GM19372 (cell line): ENCODE measurements at regions not wholly inside any gene's neighbourhood (a gene's known extent, or its start where the extent isn't known, plus 50 kb on each side); places are given as distances from the start of the nearest gene placed in this dataset.

Experiments
- ATAC-seq: cut with Tn5 transposase; IDR thresholded peaks from one replicate; pipeline ENCODE4 v1.9.1; 2021; ENCODE audit warnings: mild to moderate bottlenecking, low read depth, moderate library complexity; ENCODE audit not compliant: unreplicated experiment

DNA sequence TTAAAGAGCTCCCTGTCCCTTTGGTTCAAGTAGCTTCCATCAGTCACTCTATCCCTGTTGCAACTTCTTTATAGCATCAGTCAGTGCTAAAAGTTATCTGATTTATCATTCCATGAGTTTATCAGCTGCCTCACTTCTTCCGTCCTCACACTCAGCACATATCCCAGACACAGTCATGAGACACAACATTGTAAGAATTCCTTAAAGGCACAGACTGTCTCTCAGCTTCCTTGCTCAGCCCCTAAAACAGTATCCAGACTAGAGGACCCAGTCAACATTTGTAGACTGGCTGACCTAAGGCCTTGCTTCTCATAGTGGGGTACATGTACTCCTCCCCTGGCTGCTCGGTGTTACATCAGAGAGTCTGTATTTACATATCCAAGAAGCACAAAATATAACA lies 164.9 kb upstream of the ADGRL2 start:
- no peak for ATAC-seq

DNA sequence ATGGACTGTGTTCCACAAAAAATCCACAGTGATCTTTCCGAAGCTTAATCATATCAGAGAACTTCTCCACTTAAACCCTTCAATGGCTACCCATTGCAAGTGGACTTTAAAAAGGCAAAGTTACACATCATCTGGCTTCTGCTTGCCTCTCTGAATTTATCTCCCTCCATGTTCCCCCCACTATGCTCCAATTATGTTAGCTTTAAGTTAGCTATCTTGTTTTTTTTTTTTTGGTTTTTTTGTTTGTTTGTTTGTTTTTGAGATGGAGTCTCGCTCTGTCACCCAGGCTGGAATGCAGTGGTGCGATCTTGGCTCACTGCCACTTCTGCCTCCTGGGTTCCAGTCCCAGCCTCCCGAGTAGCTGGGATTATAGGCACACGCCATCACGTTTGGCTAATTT lies 166.4 kb upstream of the ADGRL2 start:
- ATAC-seq: no peak

- no peak for ATAC-seq
Observed at GRCh38 chr1:81619156-81619555, 181.6 kb upstream of the ADGRL2 start.

DNA sequence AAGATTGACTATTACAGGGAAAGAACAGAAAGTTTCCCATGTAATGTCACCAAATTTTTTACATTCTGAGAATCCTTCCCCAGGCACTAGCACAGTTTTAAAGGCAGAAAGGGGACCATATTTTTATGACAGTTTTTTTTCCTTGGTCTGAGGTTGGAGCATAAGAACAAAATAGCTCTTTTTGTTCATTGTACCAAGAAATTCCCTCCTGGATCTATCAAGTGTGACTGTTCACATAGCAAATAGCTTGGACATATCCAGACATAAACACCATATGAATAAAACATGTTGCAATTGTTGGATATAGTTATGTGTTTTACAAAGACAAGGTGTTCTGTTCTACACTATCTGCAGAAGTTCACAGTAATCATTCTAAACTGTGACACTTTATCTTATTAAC lies 182.4 kb upstream of the ADGRL2 start:
- no peak for ATAC-seq

GRCh38 chr1:81617308-81617967 lies 183.3 kb upstream of the ADGRL2 start:
- ATAC-seq: no peak

DNA sequence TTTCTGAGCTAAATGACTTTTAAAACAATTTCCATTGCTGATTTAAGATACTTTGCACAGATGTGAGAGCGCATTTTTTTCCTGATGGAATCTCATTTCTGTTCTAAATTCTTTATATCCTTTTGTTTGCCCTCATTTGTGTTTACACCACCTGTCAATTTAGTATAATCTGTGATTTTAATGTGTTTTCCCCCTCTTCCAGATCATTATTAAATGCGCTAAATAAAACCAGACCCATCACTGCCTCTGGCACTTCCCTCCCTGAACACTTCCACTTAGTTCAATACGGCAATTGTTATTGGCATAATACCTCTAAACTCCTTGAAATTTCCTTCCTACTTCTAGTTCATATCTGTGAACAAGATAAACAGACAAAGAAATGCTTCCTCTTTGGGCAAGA lies 186.9 kb upstream of the ADGRL2 start:
- no peak for ATAC-seq

GRCh38 chr1:81607924-81608323 lies 192.8 kb upstream of the ADGRL2 start:
- ATAC-seq: no peak

- ATAC-seq: no peak
Observed at GRCh38 chr1:81607086-81607485, 193.6 kb upstream of the ADGRL2 start.

DNA sequence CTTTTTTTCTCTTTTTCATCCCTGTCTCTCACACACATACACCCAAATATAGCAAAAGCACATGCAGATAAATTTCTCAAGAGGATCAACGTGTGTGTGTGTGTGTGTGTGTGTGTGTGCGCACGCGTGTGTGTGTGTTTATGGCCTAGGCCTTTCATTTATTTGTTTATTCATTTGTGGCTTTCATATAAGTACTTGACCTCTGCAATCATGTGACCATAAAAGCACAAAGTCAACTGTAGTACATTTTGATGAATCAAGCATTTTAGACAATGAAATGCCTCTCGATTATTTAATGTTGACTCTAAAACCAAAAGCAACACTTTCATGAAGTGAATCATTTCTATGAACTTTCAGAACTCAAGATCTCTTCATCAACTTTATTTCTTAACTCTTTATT lies 194.1 kb upstream of the ADGRL2 start:
- no peak for ATAC-seq

DNA sequence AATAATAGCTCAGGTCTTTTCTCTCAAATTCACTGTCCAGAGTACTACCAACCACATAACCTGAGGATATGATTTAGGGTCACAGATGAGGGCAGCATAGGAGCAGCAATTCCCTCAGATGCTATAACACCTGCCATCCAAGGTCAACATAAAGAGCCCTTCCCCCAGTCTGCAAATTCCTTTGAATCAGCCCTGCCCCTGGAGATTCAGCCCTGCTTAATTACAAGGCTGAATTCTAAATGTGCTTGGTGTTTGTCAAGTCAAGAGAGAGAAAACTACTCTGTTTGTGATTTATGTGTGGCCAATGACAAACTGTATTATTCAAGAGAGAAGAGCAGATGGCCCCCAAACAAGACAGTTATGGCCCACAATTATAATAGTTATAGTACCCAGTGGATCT lies 195.7 kb upstream of the ADGRL2 start:
- ATAC-seq: no peak

DNA sequence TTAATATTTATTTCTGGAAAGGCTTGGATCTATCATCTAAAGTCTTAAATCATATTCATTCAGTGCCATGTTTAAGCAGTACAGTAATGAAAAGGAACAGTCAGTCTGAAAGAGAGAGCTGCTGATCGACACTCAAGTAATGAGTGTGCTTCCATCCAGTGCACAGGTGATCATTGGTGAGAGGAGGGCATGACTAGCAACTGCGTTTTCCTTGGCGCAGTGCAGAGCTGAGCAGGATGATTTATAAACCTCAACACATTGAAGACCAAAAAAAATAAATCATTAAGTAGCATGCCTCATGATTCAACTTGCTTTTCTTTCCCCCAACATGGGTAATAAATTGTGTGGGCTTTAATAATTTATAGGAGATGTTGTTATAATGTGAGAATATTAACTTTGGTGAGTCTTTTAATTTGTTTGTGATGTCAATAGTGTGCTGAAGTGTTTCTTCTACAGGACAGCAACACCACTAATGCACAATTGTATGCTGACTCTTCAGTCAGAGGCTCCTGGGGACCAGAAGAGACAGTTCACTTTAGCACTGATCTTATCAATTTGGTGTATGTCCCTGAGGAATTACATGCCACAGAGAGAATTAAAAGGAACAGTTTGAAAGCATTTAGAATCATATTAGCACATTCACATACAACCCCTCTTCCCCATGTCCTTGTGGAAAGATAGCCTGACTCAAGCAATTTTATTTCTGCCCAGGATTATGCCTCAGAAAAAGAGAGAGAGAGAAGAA lies 199.7 kb upstream of the ADGRL2 start:
- no peak for ATAC-seq

- ATAC-seq: no peak
Observed at GRCh38 chr1:81600363-81600762, 200.4 kb upstream of the ADGRL2 start.

- no peak for ATAC-seq
Observed at GRCh38 chr1:81598623-81599022, 202.1 kb upstream of the ADGRL2 start.

- ATAC-seq: no peak
Observed at GRCh38 chr1:81597720-81598426, 202.9 kb upstream of the ADGRL2 start.

GRCh38 chr1:81596341-81596740 lies 204.4 kb upstream of the ADGRL2 start:
- ATAC-seq: no peak

- no peak for ATAC-seq
Observed at GRCh38 chr1:81594206-81594605, 206.5 kb upstream of the ADGRL2 start.

GRCh38 chr1:81592233-81592632 lies 208.5 kb upstream of the ADGRL2 start:
- no peak for ATAC-seq

DNA sequence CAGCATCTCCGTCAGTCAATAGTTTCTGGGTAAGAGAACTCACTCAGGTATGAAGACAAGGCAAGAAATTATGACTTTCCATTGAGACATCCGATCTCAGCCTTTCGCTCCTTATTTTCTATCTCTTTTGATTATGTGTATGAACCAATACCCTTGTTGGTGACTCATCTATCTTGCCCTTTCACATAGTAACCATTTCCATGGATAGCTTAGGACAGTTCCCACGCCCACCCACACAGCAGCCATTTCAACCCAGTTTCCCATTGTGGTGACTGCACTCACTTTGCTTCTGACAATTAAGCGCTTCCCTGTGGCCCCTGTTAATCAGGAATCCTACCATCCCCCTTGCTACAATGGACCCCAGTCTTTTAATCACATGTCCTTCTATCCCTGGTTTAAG lies 210.6 kb upstream of the ADGRL2 start:
- no peak for ATAC-seq

DNA sequence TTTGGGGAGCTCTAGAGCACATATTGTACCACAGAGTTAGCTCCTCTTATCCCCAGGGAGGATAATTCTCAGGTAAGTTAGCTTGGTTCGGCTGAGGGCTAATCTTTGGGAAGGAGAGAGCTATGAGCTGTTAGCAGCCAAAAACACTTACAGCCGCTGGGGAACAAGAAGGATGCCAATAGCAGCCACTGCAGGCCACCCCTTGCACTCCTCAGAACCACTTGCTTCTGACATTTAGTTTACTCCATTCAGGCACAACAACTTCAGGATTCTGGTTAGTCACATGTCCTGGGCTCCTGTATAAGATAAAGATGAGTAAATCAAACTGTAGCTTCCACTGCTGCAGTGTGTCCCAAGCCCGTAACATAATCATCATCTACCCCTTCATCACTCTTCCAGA lies 212.6 kb upstream of the ADGRL2 start:
- no peak for ATAC-seq

GRCh38 chr1:81587426-81587825 lies 213.3 kb upstream of the ADGRL2 start:
- no peak for ATAC-seq

DNA sequence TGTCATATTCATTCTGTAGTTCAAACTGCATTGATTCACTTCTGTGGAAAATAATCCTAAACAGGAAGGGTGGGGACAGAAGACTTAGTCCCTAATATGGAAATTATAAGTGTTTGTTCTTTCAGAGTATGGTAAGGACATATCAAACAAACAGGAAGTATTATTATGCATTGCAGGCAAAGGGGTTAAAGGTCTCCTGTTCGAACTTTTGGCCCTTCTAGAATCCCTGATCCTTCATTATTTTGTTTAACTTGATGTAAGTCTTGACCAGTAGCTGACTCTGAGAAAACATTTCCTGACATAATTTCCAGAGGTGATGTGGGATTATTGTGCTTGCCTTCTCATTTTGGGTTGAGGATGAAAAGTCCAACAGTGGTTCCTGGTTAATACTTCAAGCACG lies 215.4 kb upstream of the ADGRL2 start:
- ATAC-seq: no peak

DNA sequence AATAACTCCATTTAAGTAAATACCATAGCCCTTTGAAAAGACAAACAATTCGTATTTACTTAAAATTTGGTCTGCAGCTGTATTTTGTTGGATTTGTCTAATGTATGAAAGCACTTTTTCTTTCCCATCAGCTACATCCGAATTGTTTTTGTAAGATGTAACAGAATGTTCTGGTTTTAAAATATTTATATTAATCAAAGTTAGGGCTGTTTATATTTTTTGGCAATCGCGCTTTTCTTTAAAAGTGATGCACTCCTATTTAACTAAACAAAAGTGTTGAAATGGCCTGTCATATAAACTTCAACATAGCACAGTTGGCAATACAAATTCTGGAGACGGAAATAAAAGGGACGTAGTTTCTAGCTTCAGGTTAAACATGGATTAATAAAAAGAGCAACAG lies 216.3 kb upstream of the ADGRL2 start:
- ATAC-seq: no peak
